Progenitor cell of endocrine pancreas (in vitro differentiated cells): ENCODE measurements at regions not wholly inside any gene's neighbourhood (a gene's known extent, or its start where the extent isn't known, plus 50 kb on each side); places are given as distances from the start of the nearest gene placed in this dataset.

Experiments used
- DNase-seq: peaks from one replicate; pipeline ENCODE4 v3.0.0; 2021; ENCODE audit warnings: low spot score; ENCODE audit not compliant: unreplicated experiment
- H3K27ac Mint-ChIP-seq: 2 replicates; pipeline ENCODE4 v1.8.0; 2021; ENCODE audit warnings: mild to moderate bottlenecking, moderate library complexity, mixed read lengths
- H3K27me3 Mint-ChIP-seq: 2 replicates; pipeline ENCODE4 v1.8.0; 2021; ENCODE audit warnings: mixed read lengths
- H3K36me3 Mint-ChIP-seq: 2 replicates; pipeline ENCODE4 v1.8.0; 2022; ENCODE audit warnings: mixed read lengths; ENCODE audit not compliant: insufficient read depth
- H3K4me1 Mint-ChIP-seq: 2 replicates; pipeline ENCODE4 v1.8.0; 2021; ENCODE audit warnings: low read depth, mixed read lengths
- H3K4me3 Mint-ChIP-seq: 2 replicates; pipeline ENCODE4 v1.8.0; 2021; ENCODE audit warnings: low read depth, mild to moderate bottlenecking, moderate library complexity, mixed read lengths
- H3K9me3 Mint-ChIP-seq: 2 replicates; pipeline ENCODE4 v1.8.0; 2021; ENCODE audit warnings: low read depth, mixed read lengths
- CTCF ChIP-seq: fragments of 200-600 bp; sonication (generic); IDR thresholded peaks from one replicate; pipeline ENCODE4 v1.5.0; 2021; ENCODE audit warnings: antibody characterized with exemption, mild to moderate bottlenecking; ENCODE audit not compliant: unreplicated experiment

GRCh38 chr13:71939186-71939585 is 72.2 kb upstream of the DACH1 start:
- Mint-ChIP-seq H3K9me3 (no peaks in the 10 kb centered on the region), H3K4me3 (no peak overlapping the region), H3K4me1 (no peaks in the 10 kb centered on the region), H3K36me3 (no peaks in the 10 kb centered on the region), H3K27me3 (peaks cover 2% of the 10 kb centered on the region), H3K27ac (no peak overlapping the region)
- TF ChIP-seq CTCF = no peak
- DNase-seq = no peak

- Mint-ChIP-seq H3K4me3 (no peak overlapping the region), H3K27me3 (no peaks in the 10 kb centered on the region), H3K9me3 (peaks cover 2% of the 10 kb centered on the region), H3K36me3 (no peaks in the 10 kb centered on the region), H3K4me1 (no peaks in the 10 kb centered on the region), H3K27ac (no peak overlapping the region)
- no peak for DNase-seq
- TF ChIP-seq CTCF = no peak
Observed at GRCh38 chr13:71935166-71935840, 68.3 kb upstream of the DACH1 start.

- H3K27me3 Mint-ChIP-seq = no peaks in the 10 kb centered on the region
- no peaks in the 10 kb centered on the region for H3K36me3 Mint-ChIP-seq
- TF ChIP-seq CTCF = no peak
- DNase-seq = no peak
- H3K27ac Mint-ChIP-seq = no peak overlapping the region
- H3K9me3 Mint-ChIP-seq = no peaks in the 10 kb centered on the region
- H3K4me3 Mint-ChIP-seq = no peak overlapping the region
- H3K4me1 Mint-ChIP-seq = peaks cover 4% of the 10 kb centered on the region
Observed at GRCh38 chr13:71924931-71925330, 57.9 kb upstream of the DACH1 start.

GRCh38 chr13:71922194-71922593 is 55.2 kb upstream of the DACH1 start:
- no peak for TF ChIP-seq CTCF
- Mint-ChIP-seq H3K9me3 (no peaks in the 10 kb centered on the region), H3K27ac (no peak overlapping the region), H3K4me1 (peaks cover 5% of the 10 kb centered on the region), H3K27me3 (no peaks in the 10 kb centered on the region), H3K4me3 (no peak overlapping the region), H3K36me3 (no peaks in the 10 kb centered on the region)
- DNase-seq = no peak
